Activated CD4-positive, alpha-beta memory T cell treated with anti-CD3 and anti-CD28 coated beads, Interleukin-2, amount 10 ng/mL, durations not matched to agents 7 days and 5 days (primary cell): ENCODE measurements at regions not wholly inside any gene's neighbourhood (a gene's known extent, or its start where the extent isn't known, plus 50 kb on each side); places are given as distances from the start of the nearest gene placed in this dataset.
A peak's percentile ranks its signal among the peaks of the same experiment; 100 is the strongest.

Experiments
- CTCF ChIA-PET: fragments of 350-600 bp; sonication (Branson Sonifier 250); formaldehyde crosslinking; loops from one replicate; lab custom pipeline; 2021; ENCODE audit warnings: antibody characterized with exemption, inconsistent platforms; lab: Charles Lee
- POLR2A ChIA-PET: fragments of 350-600 bp; sonication (Branson Sonifier 250); formaldehyde crosslinking; loops from one replicate; lab custom pipeline; 2021; ENCODE audit warnings: antibody characterized with exemption; lab: Charles Lee
- DNase-seq: peaks from one replicate; pipeline ENCODE4 v3.0.0-alpha.2; 2020
- H3K27ac Mint-ChIP-seq: one replicate; pipeline ENCODE4 v1.8.0; 2021; ENCODE audit warnings: mild to moderate bottlenecking, mixed read lengths
- H3K27me3 Mint-ChIP-seq: one replicate; pipeline ENCODE4 v1.8.0; 2021; ENCODE audit warnings: mixed read lengths
- H3K36me3 Mint-ChIP-seq: one replicate; pipeline ENCODE4 v1.8.0; 2021; ENCODE audit warnings: low read depth, mixed read lengths
- H3K4me1 Mint-ChIP-seq: one replicate; pipeline ENCODE4 v1.8.0; 2021; ENCODE audit warnings: mixed read lengths
- H3K4me3 Mint-ChIP-seq: one replicate; pipeline ENCODE4 v1.8.0; 2021; ENCODE audit warnings: mild to moderate bottlenecking, mixed read lengths
- H3K9me3 Mint-ChIP-seq: one replicate; pipeline ENCODE4 v1.8.0; 2021; ENCODE audit warnings: mixed read lengths

- CTCF ChIA-PET, result no interaction called here
- H3K4me1 Mint-ChIP-seq, result no peaks in the 10 kb centered on the region
- POLR2A ChIA-PET, result no interaction called here
- H3K4me3 Mint-ChIP-seq, result no peak overlapping the region
- H3K27me3 Mint-ChIP-seq, result no peaks in the 10 kb centered on the region
- H3K36me3 Mint-ChIP-seq, result no peaks in the 10 kb centered on the region
- no peak overlapping the region for H3K27ac Mint-ChIP-seq
- DNase-seq, result no peak
- H3K9me3 Mint-ChIP-seq, result no peaks in the 10 kb centered on the region
These were observed 186.0 kb upstream of the POU3F2 start for GRCh38 chr6:98648211-98648914.

- DNase-seq, result no peak
- Mint-ChIP-seq H3K4me1 (no peaks in the 10 kb centered on the region), H3K27me3 (no peaks in the 10 kb centered on the region), H3K36me3 (no peaks in the 10 kb centered on the region), H3K9me3 (no peaks in the 10 kb centered on the region), H3K27ac (no peak overlapping the region), H3K4me3 (no peak overlapping the region)
- ChIA-PET CTCF (no interaction called here), POLR2A (no interaction called here)
These were observed 183.4 kb upstream of the POU3F2 start for GRCh38 chr6:98650941-98651340.

GRCh38 chr6:98653179-98653578 is 181.2 kb upstream of the POU3F2 start:
- Mint-ChIP-seq H3K4me1 (no peaks in the 10 kb centered on the region), H3K4me3 (no peak overlapping the region), H3K27ac (no peak overlapping the region), H3K9me3 (no peaks in the 10 kb centered on the region), H3K36me3 (no peaks in the 10 kb centered on the region), H3K27me3 (no peaks in the 10 kb centered on the region)
- POLR2A ChIA-PET, result no interaction called here
- no peak for DNase-seq
- CTCF ChIA-PET, result no interaction called here

GRCh38 chr6:98657764-98658163 is 176.6 kb upstream of the POU3F2 start:
- Mint-ChIP-seq H3K4me1 (no peaks in the 10 kb centered on the region), H3K27me3 (no peaks in the 10 kb centered on the region), H3K36me3 (no peaks in the 10 kb centered on the region), H3K27ac (no peak overlapping the region), H3K4me3 (no peak overlapping the region), H3K9me3 (no peaks in the 10 kb centered on the region)
- peak; percentile 18 for DNase-seq
- ChIA-PET CTCF (no interaction called here), POLR2A (no interaction called here)

- H3K36me3 Mint-ChIP-seq, result no peaks in the 10 kb centered on the region
- no peaks in the 10 kb centered on the region for H3K27me3 Mint-ChIP-seq
- ChIA-PET POLR2A (no interaction called here), CTCF (no interaction called here)
- no peak overlapping the region for H3K27ac Mint-ChIP-seq
- no peak for DNase-seq
- no peaks in the 10 kb centered on the region for H3K9me3 Mint-ChIP-seq
- H3K4me1 Mint-ChIP-seq, result no peaks in the 10 kb centered on the region
- no peak overlapping the region for H3K4me3 Mint-ChIP-seq
These were observed 165.0 kb upstream of the POU3F2 start for GRCh38 chr6:98669371-98669770.

GRCh38 chr6:98670045-98670746 is 164.2 kb upstream of the POU3F2 start:
- H3K9me3 Mint-ChIP-seq, result no peaks in the 10 kb centered on the region
- H3K4me3 Mint-ChIP-seq, result no peak overlapping the region
- H3K27ac Mint-ChIP-seq, result no peak overlapping the region
- no peak for DNase-seq
- ChIA-PET POLR2A (no interaction called here), CTCF (no interaction called here)
- H3K4me1 Mint-ChIP-seq, result no peaks in the 10 kb centered on the region
- H3K36me3 Mint-ChIP-seq, result no peaks in the 10 kb centered on the region
- no peaks in the 10 kb centered on the region for H3K27me3 Mint-ChIP-seq

- no peaks in the 10 kb centered on the region for H3K9me3 Mint-ChIP-seq
- ChIA-PET POLR2A (no interaction called here), CTCF (no interaction called here)
- H3K4me1 Mint-ChIP-seq, result no peaks in the 10 kb centered on the region
- H3K27me3 Mint-ChIP-seq, result no peaks in the 10 kb centered on the region
- no peaks in the 10 kb centered on the region for H3K36me3 Mint-ChIP-seq
- no peak overlapping the region for H3K27ac Mint-ChIP-seq
- H3K4me3 Mint-ChIP-seq, result no peak overlapping the region
- no peak for DNase-seq
These were observed 161.5 kb upstream of the POU3F2 start for GRCh38 chr6:98672681-98673475.

GRCh38 chr6:98678481-98678880 is 155.9 kb upstream of the POU3F2 start:
- Mint-ChIP-seq H3K27me3 (no peaks in the 10 kb centered on the region), H3K27ac (no peak overlapping the region), H3K4me1 (no peaks in the 10 kb centered on the region), H3K36me3 (no peaks in the 10 kb centered on the region), H3K4me3 (no peak overlapping the region), H3K9me3 (no peaks in the 10 kb centered on the region)
- DNase-seq, result no peak
- ChIA-PET CTCF (no interaction called here), POLR2A (no interaction called here)

GRCh38 chr6:98686008-98686601 is 148.3 kb upstream of the POU3F2 start:
- ChIA-PET POLR2A (no interaction called here), CTCF (no interaction called here)
- no peak for DNase-seq
- H3K9me3 Mint-ChIP-seq, result no peaks in the 10 kb centered on the region
- H3K36me3 Mint-ChIP-seq, result no peaks in the 10 kb centered on the region
- no peaks in the 10 kb centered on the region for H3K4me1 Mint-ChIP-seq
- H3K27ac Mint-ChIP-seq, result no peak overlapping the region
- H3K27me3 Mint-ChIP-seq, result no peaks in the 10 kb centered on the region
- H3K4me3 Mint-ChIP-seq, result no peak overlapping the region

- Mint-ChIP-seq H3K27ac (no peak overlapping the region), H3K4me1 (no peaks in the 10 kb centered on the region), H3K36me3 (no peaks in the 10 kb centered on the region), H3K9me3 (no peaks in the 10 kb centered on the region), H3K4me3 (no peak overlapping the region), H3K27me3 (no peaks in the 10 kb centered on the region)
- POLR2A ChIA-PET, result no interaction called here
- no peak for DNase-seq
- CTCF ChIA-PET, result no interaction called here
These were observed 146.6 kb upstream of the POU3F2 start for GRCh38 chr6:98687752-98688151.

- ChIA-PET CTCF (no interaction called here), POLR2A (no interaction called here)
- H3K27me3 Mint-ChIP-seq, result no peaks in the 10 kb centered on the region
- no peaks in the 10 kb centered on the region for H3K4me1 Mint-ChIP-seq
- no peaks in the 10 kb centered on the region for H3K36me3 Mint-ChIP-seq
- no peak overlapping the region for H3K27ac Mint-ChIP-seq
- no peaks in the 10 kb centered on the region for H3K9me3 Mint-ChIP-seq
- no peak overlapping the region for H3K4me3 Mint-ChIP-seq
- DNase-seq, result no peak
These were observed 139.1 kb upstream of the POU3F2 start for GRCh38 chr6:98695091-98695801.

- ChIA-PET POLR2A (no interaction called here), CTCF (no interaction called here)
- Mint-ChIP-seq H3K27ac (no peak overlapping the region), H3K36me3 (no peaks in the 10 kb centered on the region), H3K9me3 (no peaks in the 10 kb centered on the region), H3K4me3 (no peak overlapping the region), H3K4me1 (no peaks in the 10 kb centered on the region), H3K27me3 (peaks cover 5% of the 10 kb centered on the region)
- no peak for DNase-seq
These were observed 123.0 kb upstream of the POU3F2 start for GRCh38 chr6:98711380-98711779.

- ChIA-PET POLR2A (no interaction called here), CTCF (no interaction called here)
- Mint-ChIP-seq H3K4me1 (no peaks in the 10 kb centered on the region), H3K27me3 (peaks cover 17% of the 10 kb centered on the region), H3K4me3 (no peak overlapping the region), H3K27ac (no peak overlapping the region), H3K36me3 (no peaks in the 10 kb centered on the region), H3K9me3 (no peaks in the 10 kb centered on the region)
- DNase-seq, result no peak
These were observed 118.0 kb upstream of the POU3F2 start for GRCh38 chr6:98716341-98716740.
